Cardiac fibroblast (primary cell): ENCODE measurements at regions not wholly inside any gene's neighbourhood (a gene's known extent, or its start where the extent isn't known, plus 50 kb on each side); places are given as distances from the start of the nearest gene placed in this dataset.

Source experiments
- DNase-seq, 2 donors: peaks; one replicate each; pipeline versions ENCODE4 v3.0.0 to v3.0.0-alpha.2; 2010; ENCODE audit warnings: low read depth in 2 of 2
- H3K4me3 ChIP-seq, 2 donors: replicated peaks in 1 of 2; 1 replicate in 1 of 2; 2 replicates in 1 of 2; pipeline ENCODE4 v1.5.1; 2011; ENCODE audit warnings: low read depth in 2 of 2, low read length in 2 of 2, mild to moderate bottlenecking in 2 of 2, moderate library complexity in 1 of 2
- CTCF ChIP-seq: IDR thresholded peaks from one replicate; pipeline ENCODE4 v1.5.1; 2011; ENCODE audit warnings: low read depth, mild to moderate bottlenecking, low read length, inconsistent platforms

- no peak overlapping the region for H3K4me3 ChIP-seq
- DNase-seq = no peak
- no peak for TF ChIP-seq CTCF
These were observed 156.1 kb downstream of the PIK3R1 start for GRCh38 chr5:68371607-68372006.

- DNase-seq = no peak
- TF ChIP-seq CTCF = no peak
- H3K4me3 ChIP-seq = no peak overlapping the region
These were observed 156.6 kb downstream of the PIK3R1 start for GRCh38 chr5:68372161-68372560.

GRCh38 chr5:68373050-68373449, 157.5 kb downstream of the PIK3R1 start:
- no peak for TF ChIP-seq CTCF
- no peak for DNase-seq
- no peak overlapping the region for H3K4me3 ChIP-seq

- no peak overlapping the region for H3K4me3 ChIP-seq
- TF ChIP-seq CTCF = no peak
- DNase-seq = peak; percentile 5 to 47
These were observed 159.4 kb downstream of the PIK3R1 start for GRCh38 chr5:68374796-68375518.

- no peak for DNase-seq
- H3K4me3 ChIP-seq = no peak overlapping the region
- no peak for TF ChIP-seq CTCF
These were observed 160.0 kb downstream of the PIK3R1 start for GRCh38 chr5:68375540-68375939.

GRCh38 chr5:68376935-68377334, 161.4 kb downstream of the PIK3R1 start:
- no peak overlapping the region for H3K4me3 ChIP-seq
- TF ChIP-seq CTCF = no peak
- peak in 1 of 2 donors; percentile 31 for DNase-seq

- no peak for DNase-seq
- TF ChIP-seq CTCF = no peak
- H3K4me3 ChIP-seq = no peak overlapping the region
These were observed 162.2 kb downstream of the PIK3R1 start for GRCh38 chr5:68377733-68378132.
